Lung microvascular endothelial cell (primary cell): ENCODE measurements at regions not wholly inside any gene's neighbourhood (a gene's known extent, or its start where the extent isn't known, plus 50 kb on each side); places are given as distances from the start of the nearest gene placed in this dataset.

Experiments
- DNase-seq, 2 donors: peaks; one replicate each; pipeline versions ENCODE4 v3.0.0 to v3.0.0-alpha.2; 2010; ENCODE audit warnings: low read depth in 2 of 2

GRCh38 chr22:34722901-34723300, 343.1 kb upstream of the ISX start:
- DNase-seq, result no peak

GRCh38 chr22:34736081-34736480, 329.9 kb upstream of the ISX start:
- DNase-seq, result no peak

- no peak for DNase-seq
Measured at GRCh38 chr22:34738661-34739400, 327.1 kb upstream of the ISX start.

GRCh38 chr22:34743110-34743751, 322.7 kb upstream of the ISX start:
- no peak for DNase-seq

- DNase-seq, result no peak
Measured at GRCh38 chr22:34760276-34761008, 305.5 kb upstream of the ISX start.

GRCh38 chr22:34761111-34761510, 304.8 kb upstream of the ISX start:
- no peak for DNase-seq

- no peak for DNase-seq
Measured at GRCh38 chr22:34763496-34763895, 302.5 kb upstream of the ISX start.

DNA sequence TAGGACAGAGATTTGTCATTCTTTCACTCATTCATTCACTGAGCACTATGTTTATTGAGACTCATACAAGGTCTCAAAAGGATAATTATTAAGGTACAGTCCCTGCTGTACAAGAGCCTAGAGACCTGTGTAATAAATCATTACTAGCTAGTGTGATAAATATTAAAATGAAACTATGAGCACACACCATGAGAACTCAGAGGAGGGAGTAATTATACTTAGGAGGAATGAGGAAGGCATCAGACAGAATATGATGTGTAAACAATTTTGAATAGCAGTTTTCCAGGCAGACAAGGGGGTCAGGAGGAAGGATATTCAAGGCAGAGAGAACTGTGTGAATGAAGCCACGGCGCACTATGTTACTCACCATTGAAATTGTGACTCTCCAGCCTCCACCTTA, 300.8 kb upstream of the ISX start:
- DNase-seq, result no peak

- no peak for DNase-seq
Measured at GRCh38 chr22:34769361-34769760, 296.6 kb upstream of the ISX start.

DNA sequence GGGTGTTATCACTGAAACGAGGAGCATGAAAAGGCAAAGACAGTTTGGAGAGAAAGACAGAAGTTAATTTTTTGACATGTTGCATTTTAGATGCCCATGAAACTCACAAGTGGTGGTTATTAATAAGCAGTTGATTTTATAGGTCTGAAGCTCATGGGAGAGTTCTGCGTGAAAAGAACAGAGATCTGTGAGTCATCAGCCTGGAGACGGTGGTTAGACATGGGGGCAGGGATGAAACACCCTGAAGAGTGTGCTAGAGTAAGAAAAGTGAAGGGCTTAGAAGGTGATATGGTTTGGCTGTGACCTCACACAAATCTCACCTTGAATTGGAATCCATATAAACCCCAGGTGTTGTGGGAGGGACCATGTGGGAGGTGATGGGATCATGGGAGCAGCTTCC, 289.1 kb upstream of the ISX start:
- no peak for DNase-seq

DNA sequence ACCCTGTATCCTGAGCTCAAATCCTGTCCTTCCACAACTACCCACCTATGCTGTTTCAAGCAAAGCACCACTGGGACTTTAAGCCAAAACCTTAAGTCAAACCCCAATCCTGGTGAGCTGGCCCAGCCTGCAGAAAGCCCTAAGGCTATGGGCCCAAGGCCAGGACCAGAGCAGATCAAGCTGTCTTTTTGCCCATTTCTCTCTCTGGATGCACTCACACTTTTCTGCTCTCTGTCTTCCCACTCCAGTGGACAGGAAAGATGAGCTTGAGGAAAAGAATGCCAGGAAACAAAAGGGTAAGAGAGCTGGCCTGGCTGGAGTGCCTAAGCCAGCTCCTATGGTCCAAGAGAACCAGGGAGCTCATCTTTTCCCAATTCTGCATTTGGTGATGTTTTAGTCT, 284.3 kb upstream of the ISX start:
- no peak for DNase-seq

- DNase-seq, result no peak
Measured at GRCh38 chr22:34783436-34783835, 282.5 kb upstream of the ISX start.

- DNase-seq, result no peak
Measured at GRCh38 chr22:34784056-34784455, 281.9 kb upstream of the ISX start.

- no peak for DNase-seq
Measured at GRCh38 chr22:34797826-34798225, 268.1 kb upstream of the ISX start.

DNA sequence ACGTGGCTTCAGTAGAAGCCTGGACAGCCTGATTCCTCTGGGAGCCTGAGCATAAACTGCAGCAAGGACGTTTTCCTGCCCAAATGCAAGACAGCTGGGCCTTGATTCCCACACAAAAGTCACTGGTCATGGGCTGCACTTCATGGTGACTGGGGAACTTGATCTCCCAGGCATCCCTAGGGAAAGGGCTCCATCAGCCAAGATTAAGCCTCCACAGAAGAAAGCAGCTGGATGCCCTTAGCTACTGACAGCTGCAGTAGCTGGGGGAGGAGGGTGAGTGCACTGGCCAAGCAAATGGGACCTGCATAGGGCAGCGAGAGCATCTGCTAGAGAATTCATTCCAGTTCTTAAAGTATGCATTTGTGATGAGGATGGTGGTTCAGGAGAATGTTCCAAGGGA, 267.4 kb upstream of the ISX start:
- no peak for DNase-seq

DNA sequence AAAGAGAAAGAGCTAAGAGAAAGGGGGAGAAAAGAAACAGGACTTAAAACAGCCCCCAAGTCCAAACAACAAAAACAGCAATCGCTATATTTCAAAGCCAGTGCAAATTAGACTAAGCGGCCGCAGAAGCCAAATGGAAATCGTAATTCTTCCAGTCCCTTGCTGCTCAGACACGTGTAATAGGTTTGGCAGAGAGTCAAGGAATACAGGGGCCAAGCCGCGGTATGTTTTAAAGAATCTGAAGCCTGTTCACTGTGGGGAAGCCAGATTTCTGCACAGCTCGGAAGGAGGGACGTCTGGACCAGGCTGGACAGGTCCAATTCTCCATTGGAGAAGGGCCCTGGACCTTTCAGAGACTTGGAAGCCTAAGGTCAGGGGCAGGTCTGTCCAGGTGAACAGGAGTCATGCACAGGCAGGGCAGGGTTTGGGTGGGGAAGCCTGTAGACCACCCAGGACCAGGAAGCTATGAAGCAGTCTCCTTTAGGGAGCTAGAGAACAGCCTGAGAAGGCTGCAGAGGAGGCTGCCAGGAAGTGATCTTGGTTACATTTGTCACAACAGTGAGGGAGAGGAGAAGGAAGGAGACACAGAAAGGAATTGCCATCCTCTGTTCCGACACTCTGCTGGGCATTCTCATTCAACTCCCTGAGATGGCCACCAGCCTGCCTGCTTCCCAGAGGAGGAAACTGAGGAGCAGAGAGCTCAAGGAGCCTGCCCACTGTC, 265.5 kb upstream of the ISX start:
- no peak for DNase-seq

DNA sequence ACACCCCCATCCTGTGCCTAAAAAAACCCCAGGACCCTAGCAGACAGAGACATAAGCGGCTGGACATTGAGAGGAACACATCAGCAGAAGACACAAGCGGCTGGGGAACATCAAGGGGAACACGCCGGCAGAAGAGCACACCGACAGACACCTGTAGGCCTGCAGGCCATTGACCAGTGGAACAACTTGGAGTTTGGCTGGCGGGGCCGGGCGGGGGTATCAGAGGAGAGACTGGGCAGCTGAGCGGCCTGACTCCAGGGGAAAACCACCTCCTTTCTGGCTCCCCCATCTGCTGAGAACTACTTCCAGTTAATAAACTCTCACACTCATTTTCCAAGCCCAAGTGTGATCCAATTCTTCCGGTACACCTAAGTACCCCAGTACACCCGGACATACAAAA, 264.7 kb upstream of the ISX start:
- DNase-seq, result no peak

DNA sequence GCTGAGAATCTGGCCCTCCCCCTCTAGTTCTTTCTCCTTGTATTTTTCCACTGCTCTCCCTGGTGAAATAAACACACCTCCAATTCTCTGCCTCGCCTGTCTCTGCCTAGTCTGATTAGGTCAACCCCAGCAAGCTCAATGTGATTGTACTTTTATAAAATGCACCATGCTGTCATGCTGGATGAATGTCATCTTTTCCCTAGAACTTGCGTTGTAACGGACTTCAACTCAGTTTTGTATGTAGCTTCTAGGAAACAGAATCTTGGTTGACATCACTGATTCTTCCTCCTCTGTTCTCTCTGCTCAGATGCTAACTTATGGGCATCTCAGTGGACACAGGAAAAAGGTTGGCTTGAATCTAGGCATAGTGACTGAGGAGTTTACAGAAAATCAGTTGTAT, 261.9 kb upstream of the ISX start:
- DNase-seq, result no peak

DNA sequence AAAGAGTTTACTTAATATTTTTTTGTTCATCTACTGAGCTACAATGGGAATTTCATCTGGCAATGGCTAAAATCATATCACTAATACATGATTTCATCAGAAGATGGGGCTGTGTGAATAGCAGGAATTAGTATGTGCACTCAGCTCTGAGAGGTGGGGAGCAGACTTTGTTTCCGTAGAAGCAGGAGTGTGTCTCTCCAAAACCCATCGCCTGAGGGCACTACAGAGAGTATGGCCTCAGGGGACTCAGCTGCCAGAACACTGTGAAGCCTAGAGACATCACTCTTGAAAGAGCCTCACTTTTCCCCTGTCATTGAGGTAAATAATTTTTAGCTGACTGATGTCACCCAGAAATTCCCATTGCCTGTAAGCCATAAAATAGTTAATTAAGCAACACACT, 261.4 kb upstream of the ISX start:
- no peak for DNase-seq

DNA sequence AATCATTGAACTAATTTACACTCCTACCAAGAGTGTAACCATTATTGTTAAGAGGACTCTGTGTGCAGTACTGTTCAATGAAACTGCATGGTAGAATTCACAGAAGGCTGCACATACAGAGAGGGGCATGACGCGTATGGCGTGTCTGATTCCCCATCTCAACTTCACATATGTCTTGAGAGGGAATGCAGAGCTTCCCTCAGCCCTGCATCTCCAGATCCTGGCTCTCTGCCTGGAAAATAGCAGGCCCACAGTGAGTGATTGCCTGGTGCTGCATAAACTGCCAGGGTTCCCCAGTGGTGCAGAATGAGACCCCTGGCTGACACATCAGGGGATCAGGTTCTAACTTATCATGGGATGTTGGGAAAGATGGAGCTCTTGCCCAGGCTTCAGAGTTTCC, 260.2 kb upstream of the ISX start:
- no peak for DNase-seq

GRCh38 chr22:34808618-34809017, 257.3 kb upstream of the ISX start:
- no peak for DNase-seq

DNA sequence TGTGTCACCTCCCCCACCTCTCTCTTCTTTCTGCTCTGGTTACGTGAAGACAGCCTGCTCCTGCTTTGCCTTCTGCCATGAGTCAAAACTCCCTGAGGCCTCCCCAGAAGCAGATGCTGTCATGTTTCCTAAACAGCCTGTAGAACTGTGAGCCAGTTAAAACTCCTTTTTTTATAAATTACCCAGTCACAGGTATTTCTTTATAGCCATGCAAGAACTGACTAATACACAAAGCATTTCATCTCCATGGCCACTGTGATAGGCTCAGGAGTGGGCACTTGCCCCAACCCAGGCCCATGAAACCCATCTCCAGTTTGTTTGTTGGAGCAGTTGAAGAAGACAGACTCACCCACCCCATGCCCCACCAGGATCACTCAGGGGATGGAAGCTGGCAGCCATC, 253.3 kb upstream of the ISX start:
- DNase-seq, result no peak
